AG09309 (cell line): ENCODE measurements at regions not wholly inside any gene's neighbourhood (a gene's known extent, or its start where the extent isn't known, plus 50 kb on each side); places are given as distances from the start of the nearest gene placed in this dataset.

Source experiments
- DNase-seq: peaks from one replicate; pipeline ENCODE4 v3.0.0-alpha.2; 2010; ENCODE audit warnings: low read depth
- H3K4me3 ChIP-seq: 2 replicates; pipeline ENCODE4 v1.5.1; 2011; ENCODE audit warnings: mild to moderate bottlenecking, low read depth, low read length, moderate library complexity; ENCODE audit not compliant: control insufficient read depth
- CTCF ChIP-seq: IDR thresholded peaks from 2 replicates; pipeline ENCODE4 v1.5.1; 2011; ENCODE audit warnings: mild to moderate bottlenecking, low read depth, low read length, inconsistent platforms; ENCODE audit not compliant: insufficient read depth, control insufficient read depth; ENCODE audit errors: missing control alignments

- TF ChIP-seq CTCF = no peak
- no peak overlapping the region for H3K4me3 ChIP-seq
- DNase-seq = no peak
Measured at GRCh38 chr16:76882105-76882504, 308.9 kb upstream of the MON1B start.

- TF ChIP-seq CTCF = no peak
- DNase-seq = no peak
- H3K4me3 ChIP-seq = no peak overlapping the region
Measured at GRCh38 chr16:76883076-76883475, 307.9 kb upstream of the MON1B start.

GRCh38 chr16:76885776-76886537 lies 305.0 kb upstream of the MON1B start:
- no peak for DNase-seq
- TF ChIP-seq CTCF = no peak
- H3K4me3 ChIP-seq = no peak overlapping the region

GRCh38 chr16:76897816-76898215 lies 293.2 kb upstream of the MON1B start:
- TF ChIP-seq CTCF = no peak
- DNase-seq = no peak
- no peak overlapping the region for H3K4me3 ChIP-seq

GRCh38 chr16:76899767-76900166 lies 291.2 kb upstream of the MON1B start:
- H3K4me3 ChIP-seq = no peak overlapping the region
- no peak for TF ChIP-seq CTCF
- no peak for DNase-seq

GRCh38 chr16:76900285-76901263 lies 290.4 kb upstream of the MON1B start:
- no peak overlapping the region for H3K4me3 ChIP-seq
- no peak for TF ChIP-seq CTCF
- no peak for DNase-seq
